ENCODE measurements at regions not wholly inside any gene's neighbourhood (a gene's known extent, or its start where the extent isn't known, plus 50 kb on each side); places are given as distances from the start of the nearest gene placed in this dataset.

DNA sequence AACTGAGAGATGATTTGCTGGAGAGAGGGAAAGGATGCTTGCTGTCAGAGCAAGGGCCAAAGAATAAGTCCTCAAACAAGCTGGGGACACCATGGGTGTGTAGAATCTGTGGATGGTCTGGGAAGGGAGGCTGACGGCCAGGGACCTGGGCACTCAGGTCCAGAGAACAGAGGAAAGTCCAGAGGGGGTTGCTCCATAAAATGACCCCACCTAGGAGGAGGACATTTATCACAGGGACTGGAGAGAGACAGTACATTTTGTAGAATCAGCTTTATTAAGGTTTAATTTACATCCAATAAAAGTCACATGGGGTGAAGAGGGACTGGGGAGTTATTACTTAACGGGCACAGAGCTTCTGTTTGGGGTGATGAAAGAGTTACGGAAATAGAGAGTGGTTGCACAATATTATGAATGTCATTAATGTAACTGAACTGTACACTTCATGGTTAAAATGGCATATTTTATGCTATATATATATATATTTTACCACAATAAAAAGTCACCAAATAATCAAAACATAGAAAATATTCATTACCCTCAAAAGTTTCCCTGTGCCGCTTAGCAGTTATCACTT lies 73.0 kb upstream of the ABCD3 start:
- no peak for TF ChIP-seq CTCF (IDR thresholded peaks at IDR 0.05 in 2 of 3, conservative IDR thresholded peaks at IDR 0.05 in 1 of 3; ENCODE audit: borderline replicate concordance in 1 of 3, insufficient read depth in 1 of 3, low read depth in 2 of 3, low read length in 2 of 3)
- TF ChIP-seq ZFX (IDR thresholded peaks at IDR 0.05) = no peak
- TF ChIP-seq YY1 (IDR thresholded peaks at IDR 0.05; ENCODE audit: extremely low read depth, insufficient replicate concordance, low read depth, low read length) = no peak
- TF ChIP-seq POLR2A (IDR thresholded peaks at IDR 0.05; ENCODE audit: borderline replicate concordance, extremely low read depth, insufficient read depth, insufficient read length) = no peak
- TF ChIP-seq ZNF274 (IDR thresholded peaks at IDR 0.05; ENCODE audit: low read depth, low read length) = no peak
- TF ChIP-seq CEBPB (IDR thresholded peaks at IDR 0.05; ENCODE audit: low read depth) = no peak
- no peak for TF ChIP-seq MAX (IDR thresholded peaks at IDR 0.05)
- TF ChIP-seq EGR1 (IDR thresholded peaks at IDR 0.05; ENCODE audit: low read depth) = no peak

Measured in HCT116 (cell line).